ENCODE measurements at regions not wholly inside any gene's neighbourhood (a gene's known extent, or its start where the extent isn't known, plus 50 kb on each side); places are given as distances from the start of the nearest gene placed in this dataset.

- peaks cover 3% of the 10 kb centered on the region; the same call in 1 of the 2 replicates for H3K27me3 ChIP-seq
- no peaks in the 10 kb centered on the region for H3K4me1 ChIP-seq
- no peak overlapping the region for H3K4me3 ChIP-seq (ENCODE audit: low read depth, low read length)
These were observed 340.1 kb upstream of the SHH start for GRCh38 chr7:156152390-156152789.

GRCh38 chr7:156151658-156152057, 339.4 kb upstream of the SHH start:
- Histone ChIP-seq H3K27me3 (peaks cover 10% of the 10 kb centered on the region; the same call in 1 of the 2 replicates), H3K9me3 (no peaks in the 10 kb centered on the region; the same call in 1 of the 2 replicates), H3K36me3 (no peaks in the 10 kb centered on the region), H3K4me1 (no peaks in the 10 kb centered on the region), H3K4me3 (ENCODE audit: low read depth, low read length) (no peak overlapping the region)
- TF ChIP-seq CTCF (IDR thresholded peaks at IDR 0.05; ENCODE audit: low read depth, low read length), result no peak
- DNase-seq, result no peak

More at GRCh38 chr7:156152390-156152789, 340.1 kb upstream of the SHH start:
- TF ChIP-seq CTCF (IDR thresholded peaks at IDR 0.05; ENCODE audit: low read depth, low read length), result no peak
- no peak for DNase-seq
- Histone ChIP-seq H3K36me3 (no peaks in the 10 kb centered on the region), H3K9me3 (no peaks in the 10 kb centered on the region; the same call in 1 of the 2 replicates)

GRCh38 chr7:156151078-156151477, 338.8 kb upstream of the SHH start:
- no peak overlapping the region for H3K4me3 ChIP-seq (ENCODE audit: low read depth, low read length)
- no peak for TF ChIP-seq CTCF (IDR thresholded peaks at IDR 0.05; ENCODE audit: low read depth, low read length)
- H3K4me1 ChIP-seq, result no peaks in the 10 kb centered on the region
- H3K9me3 ChIP-seq, result no peaks in the 10 kb centered on the region; the same call in 1 of the 2 replicates
- DNase-seq, result no peak
- no peaks in the 10 kb centered on the region for H3K36me3 ChIP-seq
- H3K27me3 ChIP-seq, result peaks cover 11% of the 10 kb centered on the region; the same call in 1 of the 2 replicates

- TF ChIP-seq CTCF (IDR thresholded peaks at IDR 0.05; ENCODE audit: low read depth, low read length), result no peak
- no peaks in the 10 kb centered on the region for H3K4me1 ChIP-seq
- peaks cover 21% of the 10 kb centered on the region for H3K27me3 ChIP-seq
These were observed 336.7 kb upstream of the SHH start for GRCh38 chr7:156148995-156149394.

GRCh38 chr7:156148547-156148946, 336.3 kb upstream of the SHH start:
- DNase-seq, result no peak
- Histone ChIP-seq H3K4me1 (no peaks in the 10 kb centered on the region), H3K36me3 (no peaks in the 10 kb centered on the region), H3K4me3 (ENCODE audit: low read depth, low read length) (no peak overlapping the region), H3K9me3 (no peaks in the 10 kb centered on the region; the same call in 1 of the 2 replicates), H3K27me3 (peaks cover 25% of the 10 kb centered on the region)
- no peak for TF ChIP-seq CTCF (IDR thresholded peaks at IDR 0.05; ENCODE audit: low read depth, low read length)

More at GRCh38 chr7:156148995-156149394, 336.7 kb upstream of the SHH start:
- H3K9me3 ChIP-seq, result no peaks in the 10 kb centered on the region; the same call in 1 of the 2 replicates
- no peak overlapping the region for H3K4me3 ChIP-seq (ENCODE audit: low read depth, low read length)
- no peak for DNase-seq
- H3K36me3 ChIP-seq, result no peaks in the 10 kb centered on the region

GRCh38 chr7:156147756-156148504, 335.7 kb upstream of the SHH start:
- Histone ChIP-seq H3K4me3 (ENCODE audit: low read depth, low read length) (no peak overlapping the region), H3K36me3 (no peaks in the 10 kb centered on the region), H3K9me3 (no peaks in the 10 kb centered on the region), H3K4me1 (no peaks in the 10 kb centered on the region), H3K27me3 (peaks cover 25% of the 10 kb centered on the region)
- no peak for DNase-seq
- no peak for TF ChIP-seq CTCF (IDR thresholded peaks at IDR 0.05; ENCODE audit: low read depth, low read length)
